GM18505 (cell line): ENCODE measurements at regions not wholly inside any gene's neighbourhood (a gene's known extent, or its start where the extent isn't known, plus 50 kb on each side); places are given as distances from the start of the nearest gene placed in this dataset.

Source experiments
- ATAC-seq: cut with Tn5 transposase; IDR thresholded peaks from one replicate; pipeline ENCODE4 v1.9.1; 2021; ENCODE audit not compliant: unreplicated experiment
- POLR2A ChIP-seq: IDR thresholded peaks from 4 replicates; pipeline ENCODE4 v1.6.1; 2011; ENCODE audit warnings: borderline replicate concordance; ENCODE audit not compliant: insufficient read depth, insufficient read length; ENCODE audit errors: extremely low read depth

- TF ChIP-seq POLR2A: no peak
Measured at GRCh38 chr4:123114084-123114914, 191.9 kb upstream of the NUDT6 start.

GRCh38 chr4:123114915-123115756 lies 192.7 kb upstream of the NUDT6 start:
- ATAC-seq: no peak
- no peak for TF ChIP-seq POLR2A

More at GRCh38 chr4:123114084-123114914, 191.9 kb upstream of the NUDT6 start:
- ATAC-seq: no peak

GRCh38 chr4:123116412-123116811 lies 194.0 kb upstream of the NUDT6 start:
- no peak for TF ChIP-seq POLR2A
- no peak for ATAC-seq

- no peak for TF ChIP-seq POLR2A
- no peak for ATAC-seq
Measured at GRCh38 chr4:123120473-123120872, 198.1 kb upstream of the NUDT6 start.

GRCh38 chr4:123121241-123121907 lies 199.0 kb upstream of the NUDT6 start:
- ATAC-seq: no peak
- no peak for TF ChIP-seq POLR2A

- no peak for ATAC-seq
- no peak for TF ChIP-seq POLR2A
Measured at GRCh38 chr4:123125477-123125876, 203.1 kb upstream of the NUDT6 start.

- no peak for ATAC-seq
- TF ChIP-seq POLR2A: no peak
Measured at GRCh38 chr4:123127218-123127617, 204.8 kb upstream of the NUDT6 start.

- ATAC-seq: no peak
- no peak for TF ChIP-seq POLR2A
Measured at GRCh38 chr4:123127875-123128274, 205.5 kb upstream of the NUDT6 start.

GRCh38 chr4:123133397-123134050 lies 211.1 kb upstream of the NUDT6 start:
- TF ChIP-seq POLR2A: no peak
- peak; percentile 79 for ATAC-seq

GRCh38 chr4:123144616-123145015 lies 222.2 kb upstream of the NUDT6 start:
- no peak for TF ChIP-seq POLR2A
- no peak for ATAC-seq

- no peak for TF ChIP-seq POLR2A
Measured at GRCh38 chr4:123158576-123158975, 236.2 kb upstream of the NUDT6 start.

GRCh38 chr4:123159479-123159878 lies 237.1 kb upstream of the NUDT6 start:
- no peak for ATAC-seq
- TF ChIP-seq POLR2A: no peak

More at GRCh38 chr4:123158576-123158975, 236.2 kb upstream of the NUDT6 start:
- no peak for ATAC-seq

GRCh38 chr4:123162859-123163258 lies 233.7 kb upstream of the SPRY1 start:
- TF ChIP-seq POLR2A: no peak
- no peak for ATAC-seq
